Keratinocyte (primary cell): ENCODE measurements at regions not wholly inside any gene's neighbourhood (a gene's known extent, or its start where the extent isn't known, plus 50 kb on each side); places are given as distances from the start of the nearest gene placed in this dataset.

Source experiments
- DNase-seq: peaks from one replicate; pipeline ENCODE4 v3.0.0-alpha.2; 2011; ENCODE audit warnings: low read depth, missing footprints, low spot score
- FAIRE-seq: peaks from 2 replicates; lab custom pipeline; 2011; peaks lifted over from hg19 to GRCh38; lab: Jason Lieb, UNC
- H2AFZ ChIP-seq: 2 replicates; pipeline ENCODE4 v1.6.0; 2012; ENCODE audit warnings: low read length, control low read depth, inconsistent platforms; ENCODE audit not compliant: control insufficient read depth
- H3K27ac ChIP-seq: 2 replicates; pipeline ENCODE4 v1.5.1; 2011; ENCODE audit warnings: low read length; ENCODE audit not compliant: control insufficient read depth, insufficient read depth
- H3K27me3 ChIP-seq: 3 replicates; pipeline ENCODE4 v1.6.0; 2011; ENCODE audit warnings: low read length; ENCODE audit not compliant: control insufficient read depth, insufficient read depth; ENCODE audit errors: extremely low read depth
- H3K36me3 ChIP-seq, 2 experiments: 2 replicates in 1 of 2; 3 replicates in 1 of 2; pipeline ENCODE4 v1.5.1; 2011; ENCODE audit warnings: low read length in 2 of 2, mild to moderate bottlenecking in 1 of 2; ENCODE audit not compliant: control insufficient read depth in 2 of 2, insufficient read depth in 2 of 2; ENCODE audit errors: extremely low read depth in 1 of 2
- H3K4me1 ChIP-seq: 3 replicates; pipeline ENCODE4 v1.5.1; 2011; ENCODE audit warnings: low read length; ENCODE audit not compliant: control insufficient read depth, insufficient read depth; ENCODE audit errors: extremely low read depth
- H3K4me2 ChIP-seq: 3 replicates; pipeline ENCODE4 v1.6.0; 2011; ENCODE audit warnings: low read depth, low read length; ENCODE audit not compliant: control insufficient read depth, insufficient read depth; ENCODE audit errors: extremely low read depth
- H3K4me3 ChIP-seq, 3 experiments: fragments of 200-600 bp in 1 of 3; sonication (generic) in 1 of 3; 2 replicates in 2 of 3; 3 replicates in 1 of 3; pipeline ENCODE4 v1.5.1; 2011 to 2016; ENCODE audit warnings: low read length in 3 of 3, mild to moderate bottlenecking in 3 of 3, control low read depth in 2 of 3, inconsistent platforms in 1 of 3, low read depth in 1 of 3, mixed read lengths in 1 of 3, mixed run types in 1 of 3, moderate library complexity in 1 of 3; ENCODE audit not compliant: control insufficient read depth in 2 of 3, insufficient read depth in 2 of 3; ENCODE audit errors: extremely low read depth in 1 of 3
- H3K79me2 ChIP-seq: 2 replicates; pipeline ENCODE4 v1.6.0; 2012; ENCODE audit warnings: low read length; ENCODE audit not compliant: control insufficient read depth, insufficient read depth
- H3K9ac ChIP-seq: 3 replicates; pipeline ENCODE4 v1.6.0; 2011; ENCODE audit warnings: low read length; ENCODE audit not compliant: control insufficient read depth, insufficient read depth; ENCODE audit errors: extremely low read depth
- H3K9me1 ChIP-seq: 3 replicates; pipeline ENCODE4 v1.6.0; 2011; ENCODE audit warnings: low read length; ENCODE audit not compliant: control insufficient read depth, insufficient read depth; ENCODE audit errors: extremely low read depth
- H3K9me3 ChIP-seq: 2 replicates; pipeline ENCODE4 v1.5.1; 2012; ENCODE audit warnings: low read depth, low read length; ENCODE audit not compliant: control insufficient read depth
- H4K20me1 ChIP-seq: 3 replicates; pipeline ENCODE4 v1.6.0; 2011; ENCODE audit warnings: low read length; ENCODE audit not compliant: control insufficient read depth, insufficient read depth; ENCODE audit errors: extremely low read depth
- CTCF ChIP-seq, 3 experiments: IDR thresholded peaks in 1 of 3; conservative IDR thresholded peaks in 1 of 3; optimal IDR thresholded peaks in 1 of 3; 2 replicates in 2 of 3; 3 replicates in 1 of 3; pipeline versions ENCODE3 to v1.5.1; 2011; ENCODE audit warnings: low read length in 3 of 3, mild to moderate bottlenecking in 3 of 3, moderate library complexity in 2 of 3, control low read depth in 1 of 3, inconsistent platforms in 1 of 3; ENCODE audit not compliant: insufficient read depth in 2 of 3; ENCODE audit errors: extremely low read depth in 1 of 3
- EZH2 ChIP-seq: IDR thresholded peaks from one replicate; pipeline ENCODE4 v1.6.1; 2012; ENCODE audit warnings: inconsistent platforms, mild to moderate bottlenecking, low read length, moderate library complexity
- dilution Hi-C: fragments of 300-500 bp; cut with MboI; formaldehyde crosslinking; loops from one replicate; pipeline ENCODE4 v1.7.0; 2020; ENCODE audit warnings: low sequenced_read_pairs; ENCODE audit not compliant: extremely low pct_ligation_motif_present

GRCh38 chr6:15961635-15962448, 167.0 kb upstream of the MYLIP start:
- Histone ChIP-seq H3K79me2 (no peaks in the 10 kb centered on the region), H3K9me3 (no peaks in the 10 kb centered on the region), H3K27ac (peak overlapping the region; percentile 42), H3K36me3 (no peaks in the 10 kb centered on the region), H4K20me1 (no peaks in the 10 kb centered on the region), H3K4me2 (peak overlapping the region; percentile 43), H3K4me1 (peaks cover 16% of the 10 kb centered on the region), H3K27me3 (no peaks in the 10 kb centered on the region), H3K9me1 (no peaks in the 10 kb centered on the region), H3K4me3 (no peak overlapping the region), H2AFZ (peak overlapping the region; percentile 61), H3K9ac (no peak overlapping the region)
- dilution Hi-C loops: no loop called here
- TF ChIP-seq EZH2 (no peak), CTCF (optimal IDR thresholded peaks at IDR 0.05 in 1 of 3, IDR thresholded peaks at IDR 0.05 in 1 of 3, conservative IDR thresholded peaks at IDR 0.05 in 1 of 3; ENCODE audit: extremely low read depth in 1 of 3, insufficient read depth in 2 of 3, low read length in 3 of 3) (no peak)
- DNase-seq (no peak), FAIRE-seq (no peak)

DNA sequence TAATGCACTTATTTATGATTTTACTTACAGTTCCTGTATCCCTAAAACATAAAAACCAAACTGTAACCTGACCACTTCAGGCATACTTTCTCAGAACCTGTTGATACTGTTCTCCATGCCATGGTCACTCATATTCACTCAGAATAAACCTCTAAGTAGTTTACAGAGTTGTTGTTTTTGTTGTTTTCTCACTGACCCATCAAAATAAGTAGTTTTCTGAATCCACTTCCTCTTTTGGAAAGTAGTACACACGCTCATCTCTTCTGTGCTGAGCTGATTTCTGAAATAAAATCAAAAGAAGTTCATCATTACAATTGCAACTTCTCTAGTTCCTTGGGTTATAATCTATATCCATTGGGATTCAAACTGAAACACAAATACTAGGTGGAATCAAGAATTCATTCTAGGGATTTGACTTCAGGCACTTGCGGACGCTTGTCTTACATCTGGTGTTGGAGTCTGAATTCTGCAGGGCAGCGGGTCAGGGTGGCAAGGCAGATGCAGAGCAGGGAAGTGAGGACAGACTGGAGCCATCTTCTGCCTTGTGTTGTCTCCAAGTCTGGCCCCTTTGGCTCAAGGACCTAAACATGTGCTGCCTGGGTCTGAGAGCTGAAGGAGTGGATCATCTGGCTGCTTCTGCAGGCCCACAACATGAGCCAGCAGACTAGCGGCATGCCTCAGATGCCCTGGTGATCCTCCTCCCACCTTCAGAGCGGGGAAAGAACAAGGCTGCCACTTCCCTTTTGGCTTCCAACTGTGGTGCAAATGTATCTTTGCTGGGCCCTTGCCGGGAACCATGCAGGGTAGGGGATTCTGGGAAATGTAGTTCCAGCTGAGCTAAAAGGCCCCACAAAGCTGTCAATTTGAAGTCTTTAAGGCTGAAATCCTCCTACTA, 167.9 kb upstream of the MYLIP start:
- FAIRE-seq (no peak), DNase-seq (no peak)
- H3K4me1 ChIP-seq: peaks cover 16% of the 10 kb centered on the region
- no peaks in the 10 kb centered on the region for H3K79me2 ChIP-seq
- no peak overlapping the region for H3K9ac ChIP-seq
- no peak overlapping the region for H3K4me3 ChIP-seq
- H2AFZ ChIP-seq: no peak overlapping the region
- no peak overlapping the region for H3K4me2 ChIP-seq
- H3K9me3 ChIP-seq: no peaks in the 10 kb centered on the region
- H3K27me3 ChIP-seq: no peaks in the 10 kb centered on the region
- no peaks in the 10 kb centered on the region for H3K9me1 ChIP-seq
- no peaks in the 10 kb centered on the region for H3K36me3 ChIP-seq
- H3K27ac ChIP-seq: no peak overlapping the region
- no peak for TF ChIP-seq EZH2
- TF ChIP-seq CTCF (optimal IDR thresholded peaks at IDR 0.05 in 1 of 3, IDR thresholded peaks at IDR 0.05 in 1 of 3, conservative IDR thresholded peaks at IDR 0.05 in 1 of 3; ENCODE audit: extremely low read depth in 1 of 3, insufficient read depth in 2 of 3, low read length in 3 of 3): no peak
- dilution Hi-C loops: no loop called here
- H4K20me1 ChIP-seq: no peaks in the 10 kb centered on the region
